Fibroblast of lung (primary cell): ENCODE measurements at regions not wholly inside any gene's neighbourhood (a gene's known extent, or its start where the extent isn't known, plus 50 kb on each side); places are given as distances from the start of the nearest gene placed in this dataset.

Experiments used
- DNase-seq, 2 donors: peaks; one replicate each; pipeline versions ENCODE4 v3.0.0 to v3.0.0-alpha.2; 2010; ENCODE audit warnings: low read depth in 2 of 2
- H2AFZ ChIP-seq: 2 replicates; pipeline ENCODE4 v1.5.1; 2012; ENCODE audit warnings: low read length, control low read depth, inconsistent platforms
- H3K27ac ChIP-seq: 2 replicates; pipeline ENCODE4 v1.5.1; 2011; ENCODE audit warnings: low read length, control low read depth; ENCODE audit not compliant: insufficient read depth
- H3K27me3 ChIP-seq: 2 replicates; pipeline ENCODE4 v1.5.1; 2011; ENCODE audit warnings: mild to moderate bottlenecking, low read length; ENCODE audit not compliant: control insufficient read depth, insufficient read depth
- H3K36me3 ChIP-seq: 2 replicates; pipeline ENCODE4 v1.5.1; 2011; ENCODE audit warnings: low read length; ENCODE audit not compliant: control insufficient read depth, insufficient read depth
- H3K4me1 ChIP-seq: 2 replicates; pipeline ENCODE4 v1.5.1; 2011; ENCODE audit warnings: low read length; ENCODE audit not compliant: control insufficient read depth, insufficient read depth; ENCODE audit errors: extremely low read depth
- H3K4me2 ChIP-seq: 2 replicates; pipeline ENCODE4 v1.5.1; 2011; ENCODE audit warnings: low read length, control low read depth; ENCODE audit not compliant: insufficient read depth; ENCODE audit errors: extremely low read depth
- H3K4me3 ChIP-seq, 4 experiments: fragments of 200-600 bp in 1 of 4; sonication (generic) in 1 of 4; replicated peaks in 1 of 4; 2 replicates each; pipeline ENCODE4 v1.5.1; 2011 to 2016; ENCODE audit warnings: low read length in 4 of 4, low read depth in 3 of 4, mild to moderate bottlenecking in 3 of 4, control low read depth in 2 of 4, inconsistent platforms in 1 of 4, mixed read lengths in 1 of 4; ENCODE audit not compliant: insufficient read depth in 1 of 4; ENCODE audit errors: control extremely low read depth in 1 of 4
- H3K79me2 ChIP-seq: 2 replicates; pipeline ENCODE4 v1.5.1; 2012; ENCODE audit warnings: mild to moderate bottlenecking, low read length, inconsistent platforms; ENCODE audit not compliant: control insufficient read depth, insufficient read depth
- H3K9ac ChIP-seq: 2 replicates; pipeline ENCODE4 v1.5.1; 2011; ENCODE audit warnings: mild to moderate bottlenecking, low read length, control low read depth; ENCODE audit not compliant: insufficient read depth
- H3K9me3 ChIP-seq: 2 replicates; pipeline ENCODE4 v1.5.1; 2012; ENCODE audit warnings: low read depth, low read length; ENCODE audit not compliant: control insufficient read depth, insufficient read depth
- H4K20me1 ChIP-seq: 2 replicates; pipeline ENCODE4 v1.5.1; 2011; ENCODE audit warnings: low read length; ENCODE audit not compliant: control insufficient read depth, insufficient read depth; ENCODE audit errors: extremely low read depth
- CTCF ChIP-seq, 2 donors: IDR thresholded peaks in 1 of 2; conservative IDR thresholded peaks in 1 of 2; 1 replicate in 1 of 2; 2 replicates in 1 of 2; pipeline ENCODE4 v1.5.1; 2011 to 2012; ENCODE audit warnings: low read length in 2 of 2, control low read depth in 1 of 2, inconsistent platforms in 1 of 2, low read depth in 1 of 2, mild to moderate bottlenecking in 1 of 2
- EZH2 ChIP-seq: IDR thresholded peaks from 2 replicates; pipeline ENCODE4 v1.5.1; 2012; ENCODE audit warnings: low read length, control low read depth, mild to moderate bottlenecking; ENCODE audit errors: missing control alignments

- no peak for DNase-seq
- no peaks in the 10 kb centered on the region for H3K4me1 ChIP-seq
- H3K9ac ChIP-seq: no peak overlapping the region
- no peaks in the 10 kb centered on the region for H3K27me3 ChIP-seq
- no peak overlapping the region for H2AFZ ChIP-seq
- no peak overlapping the region for H3K4me3 ChIP-seq
- H3K79me2 ChIP-seq: no peaks in the 10 kb centered on the region
- no peak for TF ChIP-seq EZH2
- TF ChIP-seq CTCF (conservative IDR thresholded peaks at IDR 0.05 in 1 of 2, IDR thresholded peaks at IDR 0.05 in 1 of 2; ENCODE audit: low read depth in 1 of 2, low read length in 2 of 2): no peak
- H3K27ac ChIP-seq: no peak overlapping the region
- no peaks in the 10 kb centered on the region for H4K20me1 ChIP-seq
- no peaks in the 10 kb centered on the region for H3K9me3 ChIP-seq
- H3K36me3 ChIP-seq: no peaks in the 10 kb centered on the region
- no peak overlapping the region for H3K4me2 ChIP-seq
These were observed 153.7 kb upstream of the SFSWAP start for GRCh38 chr12:131557078-131557709.

- no peaks in the 10 kb centered on the region for H3K36me3 ChIP-seq
- no peaks in the 10 kb centered on the region for H3K9me3 ChIP-seq
- no peak overlapping the region for H3K4me3 ChIP-seq
- TF ChIP-seq CTCF (conservative IDR thresholded peaks at IDR 0.05 in 1 of 2, IDR thresholded peaks at IDR 0.05 in 1 of 2; ENCODE audit: low read depth in 1 of 2, low read length in 2 of 2) (no peak), EZH2 (no peak)
- no peak for DNase-seq
- no peak overlapping the region for H3K9ac ChIP-seq
- H4K20me1 ChIP-seq: no peaks in the 10 kb centered on the region
- no peak overlapping the region for H3K4me2 ChIP-seq
- no peak overlapping the region for H2AFZ ChIP-seq
- H3K79me2 ChIP-seq: no peaks in the 10 kb centered on the region
- no peaks in the 10 kb centered on the region for H3K4me1 ChIP-seq
- H3K27ac ChIP-seq: no peak overlapping the region
- H3K27me3 ChIP-seq: no peaks in the 10 kb centered on the region
These were observed 151.1 kb upstream of the SFSWAP start for GRCh38 chr12:131559517-131560516.

GRCh38 chr12:131561051-131561450 is 149.8 kb upstream of the SFSWAP start:
- H3K4me3 ChIP-seq: no peak overlapping the region
- no peak for TF ChIP-seq CTCF (conservative IDR thresholded peaks at IDR 0.05 in 1 of 2, IDR thresholded peaks at IDR 0.05 in 1 of 2; ENCODE audit: low read depth in 1 of 2, low read length in 2 of 2)
- TF ChIP-seq EZH2: no peak
- DNase-seq: no peak
- no peaks in the 10 kb centered on the region for H3K27me3 ChIP-seq
- no peaks in the 10 kb centered on the region for H3K36me3 ChIP-seq
- no peak overlapping the region for H3K4me2 ChIP-seq
- no peak overlapping the region for H3K27ac ChIP-seq
- H3K9ac ChIP-seq: no peak overlapping the region
- H3K9me3 ChIP-seq: no peaks in the 10 kb centered on the region
- no peaks in the 10 kb centered on the region for H3K4me1 ChIP-seq
- no peaks in the 10 kb centered on the region for H4K20me1 ChIP-seq
- no peak overlapping the region for H2AFZ ChIP-seq
- H3K79me2 ChIP-seq: no peaks in the 10 kb centered on the region
